ENCODE measurements at regions not wholly inside any gene's neighbourhood (a gene's known extent, or its start where the extent isn't known, plus 50 kb on each side); places are given as distances from the start of the nearest gene placed in this dataset.

DNA sequence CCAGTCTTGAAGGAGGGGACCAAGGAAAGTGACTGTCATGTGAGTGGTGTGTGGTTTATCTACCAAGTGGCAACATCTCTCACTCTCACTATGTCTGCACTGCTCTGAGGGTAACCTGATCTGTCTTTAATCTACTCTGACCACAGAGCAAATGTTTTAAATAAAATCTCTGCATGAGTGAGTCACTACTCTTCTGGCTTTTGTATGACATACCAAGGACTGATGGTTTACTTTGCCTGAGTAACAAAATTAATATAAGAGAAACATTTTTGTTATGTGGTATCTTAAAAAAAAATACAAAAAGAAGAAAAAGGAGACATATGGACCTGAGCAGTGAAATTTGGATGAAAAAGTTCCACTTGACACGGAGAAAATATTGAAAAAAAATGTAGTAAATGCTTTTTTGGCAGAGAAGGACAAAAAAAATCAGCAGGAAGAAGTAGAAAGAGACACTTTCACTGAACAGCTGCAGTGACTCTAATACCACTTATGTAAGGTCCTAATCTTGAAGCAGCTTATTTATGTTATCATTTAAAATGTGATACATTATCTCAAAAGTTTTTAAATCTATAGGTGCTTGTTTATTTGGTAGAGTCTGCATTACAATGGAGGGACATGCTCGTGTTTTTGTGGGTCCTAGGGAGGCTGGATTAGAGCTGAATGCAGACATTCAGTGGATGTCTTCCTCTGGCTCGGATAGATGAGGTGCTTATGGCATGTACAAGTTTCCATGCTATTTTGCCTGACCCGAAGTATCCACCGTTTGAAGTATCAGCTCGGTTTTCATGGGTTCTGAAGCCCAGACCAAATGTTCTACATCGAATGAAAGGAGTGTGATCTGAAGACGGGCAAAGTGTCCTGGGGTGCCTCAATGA is 240.7 kb downstream of the MAP2K6 start:
- no peaks in the 10 kb centered on the region for H3K27me3 ChIP-seq (replicated peaks; ENCODE audit: insufficient read depth)
- no peaks in the 10 kb centered on the region for H3K9me2 ChIP-seq (ENCODE audit: insufficient read depth)
- no peak overlapping the region for H3K9ac ChIP-seq
- no peaks in the 10 kb centered on the region for H3K9me3 ChIP-seq (ENCODE audit: low read depth)
- peak overlapping the region; percentile 28; the same call in 1 of the 2 replicates for H3K4me3 ChIP-seq
- H2AFZ ChIP-seq: no peak overlapping the region
- WGBS, 2 experiments (ENCODE audit: low coverage in 1 of 2, low lambda C conversion rate in 2 of 2, missing lambda C conversion rate in 2 of 2): 60 to 67% methylated on average over 8 of the region's 8 CpGs
- no peaks in the 10 kb centered on the region for H3K36me3 ChIP-seq (ENCODE audit: low read depth)
- in situ Hi-C loops (cut with MboI): no loop called here
- H3F3A ChIP-seq (ENCODE audit: insufficient read depth): peaks cover 16% of the 10 kb centered on the region
- DNase-seq: peak; percentile 88
- no peaks in the 10 kb centered on the region for H3K79me2 ChIP-seq (ENCODE audit: insufficient read depth)
- TF ChIP-seq EZH2 (IDR thresholded peaks at IDR 0.05; ENCODE audit: insufficient read depth, poor library complexity, severe bottlenecking) (no peak), EZH2phosphoT487 (IDR thresholded peaks at IDR 0.05; ENCODE audit: insufficient read depth, low read depth) (peak; percentile 93)
- no peaks in the 10 kb centered on the region for H4K20me1 ChIP-seq (ENCODE audit: insufficient read depth)
- H3K4me2 ChIP-seq (ENCODE audit: unreplicated experiment): peak overlapping the region; percentile 59
- H3K4me1 ChIP-seq (ENCODE audit: insufficient read depth): peaks cover 20% of the 10 kb centered on the region
- H3K27ac ChIP-seq: no peak overlapping the region

DNA sequence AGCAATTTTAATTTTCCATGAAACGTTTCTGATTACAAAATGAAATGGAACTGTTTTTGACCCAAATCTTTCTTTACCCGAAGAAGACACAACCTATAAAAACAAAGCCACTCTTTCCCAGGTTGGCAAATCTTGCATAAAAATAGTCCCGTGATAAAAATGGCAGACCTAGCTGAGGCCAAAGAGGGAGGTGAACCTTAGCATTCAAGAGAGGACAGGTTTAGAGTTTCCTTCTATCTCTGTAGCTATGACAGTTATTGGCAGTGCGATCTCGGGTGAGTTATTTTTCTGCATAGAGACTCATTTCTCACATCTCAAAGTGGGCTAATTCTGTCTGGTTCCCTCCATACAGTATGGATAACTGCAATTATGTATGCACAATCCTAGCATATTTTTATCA is 241.4 kb downstream of the MAP2K6 start:
- Histone ChIP-seq H3K36me3 (ENCODE audit: low read depth) (no peaks in the 10 kb centered on the region), H3K9me3 (ENCODE audit: low read depth) (no peaks in the 10 kb centered on the region), H3K27ac (no peak overlapping the region), H3K4me2 (ENCODE audit: unreplicated experiment) (no peak overlapping the region), H3K4me3 (no peak overlapping the region), H3K79me2 (ENCODE audit: insufficient read depth) (no peaks in the 10 kb centered on the region), H3K9me2 (ENCODE audit: insufficient read depth) (no peaks in the 10 kb centered on the region), H3K4me1 (ENCODE audit: insufficient read depth) (peaks cover 20% of the 10 kb centered on the region), H3F3A (ENCODE audit: insufficient read depth) (peaks cover 16% of the 10 kb centered on the region), H4K20me1 (ENCODE audit: insufficient read depth) (no peaks in the 10 kb centered on the region), H3K9ac (no peak overlapping the region), H3K27me3 (replicated peaks; ENCODE audit: insufficient read depth) (no peaks in the 10 kb centered on the region), H2AFZ (no peak overlapping the region)
- 84 to 92% methylated on average over 5 of the region's 5 CpGs for WGBS, 2 experiments (ENCODE audit: low coverage in 1 of 2, low lambda C conversion rate in 2 of 2, missing lambda C conversion rate in 2 of 2)
- TF ChIP-seq EZH2phosphoT487 (IDR thresholded peaks at IDR 0.05; ENCODE audit: insufficient read depth, low read depth) (no peak), EZH2 (IDR thresholded peaks at IDR 0.05; ENCODE audit: insufficient read depth, poor library complexity, severe bottlenecking) (no peak)
- no peak for DNase-seq
- in situ Hi-C loops (cut with MboI): no loop called here

DNA sequence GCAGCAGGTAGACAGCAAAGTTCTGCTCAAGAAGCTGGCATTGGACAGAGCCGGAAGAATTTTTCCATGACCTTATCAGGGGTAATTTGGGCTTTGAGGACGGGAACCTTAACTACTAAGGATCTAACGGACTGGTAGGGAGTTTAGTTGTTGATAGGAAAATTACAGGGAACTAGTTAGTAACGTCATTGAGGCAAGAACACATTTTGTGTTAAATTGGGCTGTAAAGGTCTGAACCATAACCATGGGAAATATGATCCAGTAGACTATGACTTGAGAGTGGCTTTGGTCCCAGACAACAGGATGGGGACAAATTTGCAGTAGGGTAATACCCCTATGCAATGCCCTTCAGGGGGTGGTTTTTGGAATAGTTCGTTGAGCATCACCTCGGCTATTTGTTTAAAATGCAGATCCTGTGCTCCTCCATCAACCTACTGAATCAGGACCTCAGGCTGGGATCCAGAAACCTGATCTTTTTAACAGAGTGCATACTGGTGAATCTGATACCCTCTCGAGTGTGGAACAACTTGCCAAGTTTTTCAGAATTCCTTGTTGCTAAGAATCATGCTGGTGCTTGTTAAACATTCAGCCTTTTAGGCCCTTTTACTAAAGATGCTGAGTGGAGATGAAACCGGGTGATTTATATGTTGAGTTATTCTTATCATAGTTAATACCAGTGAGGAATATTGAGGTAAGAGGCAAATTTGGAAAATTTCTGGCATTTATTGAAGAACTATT is 255.1 kb downstream of the MAP2K6 start:
- peaks cover 12% of the 10 kb centered on the region for H3F3A ChIP-seq (ENCODE audit: insufficient read depth)
- TF ChIP-seq EZH2 (IDR thresholded peaks at IDR 0.05; ENCODE audit: insufficient read depth, poor library complexity, severe bottlenecking) (no peak), EZH2phosphoT487 (IDR thresholded peaks at IDR 0.05; ENCODE audit: insufficient read depth, low read depth) (no peak)
- 82 to 83% methylated on average over 8 of the region's 8 CpGs for WGBS, 2 experiments (ENCODE audit: low coverage in 1 of 2, low lambda C conversion rate in 2 of 2, missing lambda C conversion rate in 2 of 2)
- no peaks in the 10 kb centered on the region for H3K9me3 ChIP-seq (ENCODE audit: low read depth)
- H4K20me1 ChIP-seq (ENCODE audit: insufficient read depth): no peaks in the 10 kb centered on the region
- no peaks in the 10 kb centered on the region for H3K36me3 ChIP-seq (ENCODE audit: low read depth)
- H3K27me3 ChIP-seq (replicated peaks; ENCODE audit: insufficient read depth): no peaks in the 10 kb centered on the region
- peaks cover 18% of the 10 kb centered on the region for H3K4me1 ChIP-seq (ENCODE audit: insufficient read depth)
- no peak overlapping the region for H3K27ac ChIP-seq
- no peak overlapping the region for H2AFZ ChIP-seq
- H3K79me2 ChIP-seq (ENCODE audit: insufficient read depth): no peaks in the 10 kb centered on the region
- DNase-seq: no peak
- in situ Hi-C loops (cut with MboI): no loop called here
- no peak overlapping the region for H3K9ac ChIP-seq
- H3K9me2 ChIP-seq (ENCODE audit: insufficient read depth): no peaks in the 10 kb centered on the region
- no peak overlapping the region for H3K4me2 ChIP-seq (ENCODE audit: unreplicated experiment)
- H3K4me3 ChIP-seq: no peak overlapping the region

DNA sequence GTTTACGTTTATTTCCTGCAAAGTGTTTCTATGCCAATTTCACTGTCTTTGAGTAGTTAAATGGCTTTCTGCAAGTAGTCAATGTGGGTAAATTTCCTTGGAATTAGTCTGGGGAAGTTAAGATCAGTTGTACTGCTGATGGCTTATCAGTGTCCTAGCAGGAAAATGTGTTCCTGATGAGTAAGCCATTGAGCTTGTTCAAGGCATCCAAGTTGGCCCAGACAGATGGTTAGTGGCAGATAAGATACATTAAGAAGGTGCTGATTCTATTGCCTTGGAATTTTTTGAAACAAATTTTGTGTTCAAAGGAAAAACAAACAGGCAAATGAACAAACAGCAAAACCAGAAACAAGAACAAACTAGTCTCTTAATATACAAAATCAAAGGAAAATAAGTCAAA is 258.4 kb downstream of the MAP2K6 start:
- no peaks in the 10 kb centered on the region for H3K9me2 ChIP-seq (ENCODE audit: insufficient read depth)
- no peaks in the 10 kb centered on the region for H3K36me3 ChIP-seq (ENCODE audit: low read depth)
- H3K4me3 ChIP-seq: no peak overlapping the region
- H4K20me1 ChIP-seq (ENCODE audit: insufficient read depth): no peaks in the 10 kb centered on the region
- peak overlapping the region; percentile 58 for H3K4me2 ChIP-seq (ENCODE audit: unreplicated experiment)
- H3K27ac ChIP-seq: no peak overlapping the region
- no peaks in the 10 kb centered on the region for H3K9me3 ChIP-seq (ENCODE audit: low read depth)
- H3F3A ChIP-seq (ENCODE audit: insufficient read depth): peaks cover 12% of the 10 kb centered on the region
- no peak overlapping the region for H2AFZ ChIP-seq
- WGBS, 2 experiments (ENCODE audit: low coverage in 1 of 2, low lambda C conversion rate in 2 of 2, missing lambda C conversion rate in 2 of 2): 36 to 54% methylated on average over 1 of the region's 1 CpG
- H3K79me2 ChIP-seq (ENCODE audit: insufficient read depth): no peaks in the 10 kb centered on the region
- no peaks in the 10 kb centered on the region for H3K27me3 ChIP-seq (replicated peaks; ENCODE audit: insufficient read depth)
- no peak for TF ChIP-seq EZH2 (IDR thresholded peaks at IDR 0.05; ENCODE audit: insufficient read depth, poor library complexity, severe bottlenecking)
- TF ChIP-seq EZH2phosphoT487 (IDR thresholded peaks at IDR 0.05; ENCODE audit: insufficient read depth, low read depth): no peak
- H3K9ac ChIP-seq: no peak overlapping the region
- H3K4me1 ChIP-seq (ENCODE audit: insufficient read depth): peaks cover 18% of the 10 kb centered on the region
- in situ Hi-C loops (cut with MboI): no loop called here
- DNase-seq: peak; percentile 70

Data from GM23248 (cell line).